EL (cell line): ENCODE measurements at regions not wholly inside any gene's neighbourhood (a gene's known extent, or its start where the extent isn't known, plus 50 kb on each side); places are given as distances from the start of the nearest gene placed in this dataset.
"Not testable (repeated sequence)": the region's sequence is repeated elsewhere in the genome, so short reads cannot be mapped to it uniquely, and the experiment has no call there.

Experiments
- DNase-seq: peaks from one replicate; pipeline ENCODE4 v3.0.0-alpha.2; 2016

GRCh38 chrX:42290608-42291007, 367.3 kb upstream of the CASK start:
- no peak for DNase-seq

DNA sequence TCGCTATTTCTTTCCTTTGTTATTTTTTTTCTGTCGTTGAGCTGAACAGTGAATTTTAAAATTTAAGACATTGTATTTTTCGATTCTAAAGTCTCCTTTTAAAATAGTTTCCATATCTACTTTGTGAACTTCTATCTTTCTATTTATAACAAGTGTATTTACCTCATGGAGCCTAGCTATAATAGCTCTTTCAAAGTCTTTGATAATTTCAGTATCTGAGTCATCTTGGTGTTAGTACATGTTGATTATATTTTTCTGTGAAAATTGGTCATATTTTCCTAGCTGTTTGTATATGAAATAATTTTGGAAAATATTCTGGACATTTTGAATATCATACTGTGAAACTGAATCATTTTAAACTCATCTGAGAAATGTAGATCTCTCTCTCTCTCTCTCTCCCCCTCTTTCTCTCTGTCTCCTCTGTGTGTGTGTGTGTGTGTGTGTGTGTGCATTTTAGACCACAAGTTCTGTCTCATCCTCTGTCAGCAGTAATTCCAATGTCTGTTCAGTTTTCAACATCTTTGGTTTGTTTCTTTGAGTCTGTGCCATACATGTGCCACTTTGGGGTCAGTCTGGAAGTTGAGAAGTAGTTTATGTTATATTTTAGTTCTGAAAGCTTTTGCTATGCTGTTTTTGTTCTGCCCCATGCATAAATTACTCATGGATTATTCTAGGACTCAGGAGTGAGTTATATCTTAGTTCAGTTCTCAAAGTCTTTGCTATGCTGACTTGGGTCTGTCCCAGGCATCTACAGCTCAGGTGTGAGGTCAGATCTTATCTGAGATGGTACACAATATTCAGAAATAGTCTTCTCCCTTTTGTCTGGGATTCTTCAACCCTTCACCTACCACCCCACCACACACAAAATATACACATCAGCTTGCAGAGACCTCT, 366.4 kb upstream of the CASK start:
- DNase-seq, result no peak

DNA sequence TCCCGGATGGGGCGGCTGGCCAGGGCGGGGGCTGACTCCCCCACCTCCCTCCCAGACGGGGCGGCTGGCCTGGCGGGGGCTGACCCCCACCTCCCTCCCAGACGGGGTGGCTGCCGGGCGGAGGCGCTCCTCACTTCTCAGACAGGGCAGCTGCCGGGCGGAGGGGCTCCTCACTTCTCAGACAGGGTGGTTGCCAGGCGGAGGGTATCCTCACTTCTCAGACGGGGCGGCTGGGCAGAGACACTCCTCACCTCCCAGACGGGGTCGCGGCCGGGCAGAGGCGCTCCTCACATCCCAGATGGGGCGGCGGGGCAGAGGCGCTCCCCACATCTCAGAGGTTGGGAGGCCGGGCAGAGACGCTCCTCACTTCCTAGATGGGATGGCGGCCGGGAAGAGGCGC, 362.3 kb upstream of the CASK start:
- DNase-seq, result not testable (repeated sequence)

GRCh38 chrX:42276982-42277690, 353.8 kb upstream of the CASK start:
- DNase-seq, result no peak

GRCh38 chrX:42274151-42274550, 350.8 kb upstream of the CASK start:
- no peak for DNase-seq

DNA sequence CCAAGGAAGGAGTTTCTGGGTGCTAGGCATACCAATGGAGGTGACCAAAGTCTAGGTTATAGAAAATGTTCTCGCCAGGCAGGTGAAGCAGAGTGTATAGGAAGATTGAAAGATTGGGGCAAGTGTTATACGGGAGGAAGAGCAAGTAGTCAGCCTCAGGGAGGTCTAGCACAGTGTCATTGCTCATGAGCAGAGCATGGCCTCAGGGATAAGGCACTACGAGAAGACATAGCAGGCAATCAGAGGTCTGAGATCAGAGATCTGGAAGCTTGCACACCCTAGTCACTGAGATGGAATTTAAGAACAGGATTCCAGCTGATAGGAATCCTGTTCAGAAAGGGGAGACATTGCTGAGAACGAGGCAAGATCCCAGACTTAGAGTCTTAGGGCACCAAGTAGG, 350.0 kb upstream of the CASK start:
- DNase-seq, result no peak

DNA sequence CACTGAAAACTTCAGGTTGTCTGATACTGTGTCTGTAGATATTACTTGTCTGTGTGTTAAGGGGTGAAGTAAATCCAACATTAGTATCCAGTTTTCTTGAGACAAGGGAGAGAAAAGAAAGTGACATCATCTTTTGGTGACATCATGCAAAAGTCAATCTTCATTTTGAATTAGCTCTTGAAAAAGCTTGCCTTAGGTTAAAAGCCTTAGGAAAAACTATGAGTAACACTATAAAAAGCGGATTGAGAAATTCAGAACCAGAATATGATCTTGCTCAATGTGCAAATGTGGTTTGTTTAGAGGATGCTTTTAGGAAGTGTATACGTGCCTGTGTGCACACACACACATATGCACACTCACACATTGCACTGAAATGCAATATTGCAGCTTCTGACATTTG, 345.8 kb upstream of the CASK start:
- DNase-seq, result peak; percentile 13

GRCh38 chrX:42260854-42261253, 337.5 kb upstream of the CASK start:
- DNase-seq, result no peak

DNA sequence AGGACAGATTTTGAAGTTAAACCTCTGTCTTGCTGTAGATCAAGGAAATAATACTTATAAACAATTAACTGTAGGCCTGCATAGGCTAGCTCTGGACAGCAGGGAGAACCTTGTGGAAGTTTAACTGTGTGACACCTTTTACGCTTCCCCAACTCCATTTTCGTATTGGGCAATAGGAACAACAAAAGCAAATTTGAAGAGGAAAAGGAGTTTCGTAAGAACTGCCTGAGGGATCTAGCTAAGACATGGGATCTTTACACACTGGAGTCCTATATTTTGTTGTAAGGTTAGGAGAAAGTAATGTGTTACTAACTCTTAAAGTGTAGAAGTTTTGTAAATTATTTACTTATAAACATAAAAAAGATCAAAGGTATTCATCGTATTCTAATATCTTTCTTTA, 324.9 kb upstream of the CASK start:
- no peak for DNase-seq

GRCh38 chrX:42247241-42247640, 323.9 kb upstream of the CASK start:
- DNase-seq, result no peak

DNA sequence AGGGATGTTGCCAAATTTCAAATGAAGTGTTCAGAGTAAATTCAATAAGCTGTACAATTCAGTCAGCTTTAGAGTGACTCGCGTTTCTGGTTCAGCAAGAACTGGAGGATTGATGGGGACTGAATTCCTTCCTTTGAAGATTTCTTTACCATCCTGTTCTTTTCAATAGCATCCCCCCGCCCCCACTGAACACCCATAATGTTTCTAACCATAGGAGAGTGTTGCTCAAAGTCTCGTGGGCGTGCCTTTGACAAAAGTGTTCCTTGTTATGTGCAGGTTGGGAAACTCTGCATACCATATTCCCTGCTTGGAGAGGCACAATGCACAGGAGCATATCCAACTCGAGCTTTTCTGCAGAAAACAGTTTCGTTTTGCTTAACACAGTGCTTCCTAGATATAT, 323.5 kb upstream of the CASK start:
- DNase-seq, result no peak

- no peak for DNase-seq
These were observed 318.6 kb upstream of the CASK start for GRCh38 chrX:42242004-42242403.

DNA sequence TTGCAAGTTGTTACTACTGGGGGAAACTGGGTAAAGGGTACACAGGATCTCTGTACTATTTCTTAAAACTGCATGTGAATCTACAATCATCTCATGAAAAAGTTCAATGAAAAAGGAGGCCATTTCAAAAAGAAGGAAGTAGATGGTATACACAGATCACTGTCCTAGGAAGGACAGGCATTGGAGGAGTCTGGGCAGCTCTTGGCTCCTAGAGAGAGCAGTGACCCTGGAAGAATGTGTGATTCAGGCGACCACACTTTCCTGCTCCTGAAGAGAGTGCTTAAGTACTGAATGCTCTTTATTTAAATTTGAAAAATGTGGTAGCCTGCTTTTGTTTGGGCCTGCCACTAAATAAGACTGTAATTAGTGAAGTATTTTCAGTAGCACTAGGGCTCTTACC, 318.1 kb upstream of the CASK start:
- no peak for DNase-seq

- DNase-seq, result no peak
These were observed 314.6 kb upstream of the CASK start for GRCh38 chrX:42237956-42238355.

DNA sequence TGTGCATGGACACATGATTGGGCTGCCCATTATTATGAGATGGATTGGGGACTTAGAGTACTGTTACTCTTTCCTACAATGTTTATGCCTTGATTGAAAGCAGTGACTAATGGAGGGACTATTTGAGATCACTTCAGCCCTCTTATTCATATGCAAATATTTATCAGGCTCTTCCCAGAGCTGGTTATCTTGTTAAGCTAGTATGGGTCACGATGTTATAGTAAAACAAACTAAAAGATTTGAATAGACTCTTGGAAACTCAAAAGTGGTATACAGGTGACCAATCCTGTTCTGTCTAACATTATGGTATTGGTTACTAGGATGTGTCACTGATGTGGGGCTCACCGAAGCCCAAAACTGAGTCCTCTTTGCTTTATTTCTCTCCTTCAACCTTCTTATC, 306.2 kb upstream of the CASK start:
- no peak for DNase-seq

GRCh38 chrX:42220666-42221065, 297.3 kb upstream of the CASK start:
- no peak for DNase-seq

- DNase-seq, result no peak
These were observed 296.7 kb upstream of the CASK start for GRCh38 chrX:42220083-42220482.

DNA sequence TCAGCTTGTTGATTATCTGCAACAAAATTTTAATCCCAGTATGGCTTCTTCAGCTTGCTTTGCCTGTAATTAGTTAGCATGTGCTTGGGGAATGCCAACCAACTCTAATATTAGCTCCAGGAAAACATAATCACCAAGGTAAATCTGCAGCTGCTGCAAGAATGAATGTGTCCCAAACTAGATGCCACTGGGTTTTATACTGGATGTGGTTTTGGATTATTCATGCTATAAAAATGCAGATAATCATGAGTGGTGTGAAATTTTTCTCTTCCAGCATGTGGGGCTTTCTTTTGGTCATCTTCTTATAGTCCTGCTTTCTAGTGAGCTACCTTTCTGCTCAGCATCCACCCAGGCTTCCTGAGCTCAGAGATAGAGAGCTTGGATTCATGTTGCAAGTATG, 295.9 kb upstream of the CASK start:
- DNase-seq, result no peak

GRCh38 chrX:42195506-42195905, 272.2 kb upstream of the CASK start:
- DNase-seq, result no peak

DNA sequence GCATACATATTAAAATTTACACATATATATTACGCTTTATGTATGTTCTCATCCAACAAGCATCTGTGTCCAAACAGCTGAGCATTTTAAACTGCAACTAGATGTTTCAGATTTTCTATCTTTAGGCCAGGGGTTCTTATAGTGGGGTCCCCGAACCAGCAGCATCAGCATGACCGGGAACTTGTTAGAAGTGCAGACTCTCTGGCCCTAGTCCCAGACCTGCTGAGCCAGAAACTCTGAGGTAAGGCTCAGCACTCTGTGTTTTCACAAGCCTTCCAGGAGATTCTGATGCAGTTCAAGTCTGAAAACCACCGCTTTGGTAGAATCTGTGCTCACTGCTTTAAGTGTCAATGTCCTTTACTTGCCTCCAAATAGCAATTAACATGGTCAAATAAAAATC, 266.2 kb upstream of the CASK start:
- no peak for DNase-seq

DNA sequence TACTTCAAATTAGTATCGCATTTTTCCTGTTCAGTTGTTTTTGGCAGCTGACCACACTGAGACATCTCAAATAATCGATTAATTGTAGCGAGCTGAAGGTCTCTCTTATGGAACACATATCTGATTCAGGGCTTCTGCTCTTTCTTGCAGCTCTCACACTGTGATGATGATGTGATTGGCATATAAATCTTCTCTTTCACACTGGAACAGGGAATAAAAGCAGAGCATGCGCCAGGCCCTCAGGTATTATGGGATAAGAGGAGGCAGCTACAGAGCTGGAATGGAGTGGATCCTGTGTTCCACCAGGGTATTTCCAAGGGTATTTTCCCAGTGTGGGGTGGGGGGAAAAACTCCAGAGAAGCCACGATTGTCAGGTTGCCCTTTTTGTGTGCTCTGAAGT, 265.4 kb upstream of the CASK start:
- no peak for DNase-seq

DNA sequence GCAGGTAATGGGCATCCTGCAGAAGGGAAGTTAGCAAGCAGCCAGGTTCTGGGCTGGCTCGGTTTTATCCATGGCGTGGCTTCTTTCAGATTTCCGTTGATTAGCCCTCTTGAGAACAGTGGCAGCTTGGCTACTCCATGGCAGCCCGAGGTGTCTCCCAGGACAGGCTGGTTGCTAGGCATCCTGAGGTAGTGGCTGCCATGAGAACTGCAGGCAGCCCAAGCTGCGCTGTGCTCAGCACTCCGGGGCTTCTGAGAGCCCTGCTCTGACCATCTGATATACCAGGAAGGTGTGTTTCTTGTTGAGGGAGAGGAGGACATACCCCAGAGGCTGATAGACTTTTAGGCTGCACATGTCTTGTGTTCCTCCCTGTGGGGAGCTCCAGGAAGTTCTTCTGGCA, 253.4 kb upstream of the CASK start:
- DNase-seq, result no peak

- no peak for DNase-seq
These were observed 252.5 kb upstream of the CASK start for GRCh38 chrX:42175843-42176242.

GRCh38 chrX:42157923-42158322, 234.6 kb upstream of the CASK start:
- not testable (repeated sequence) for DNase-seq

DNA sequence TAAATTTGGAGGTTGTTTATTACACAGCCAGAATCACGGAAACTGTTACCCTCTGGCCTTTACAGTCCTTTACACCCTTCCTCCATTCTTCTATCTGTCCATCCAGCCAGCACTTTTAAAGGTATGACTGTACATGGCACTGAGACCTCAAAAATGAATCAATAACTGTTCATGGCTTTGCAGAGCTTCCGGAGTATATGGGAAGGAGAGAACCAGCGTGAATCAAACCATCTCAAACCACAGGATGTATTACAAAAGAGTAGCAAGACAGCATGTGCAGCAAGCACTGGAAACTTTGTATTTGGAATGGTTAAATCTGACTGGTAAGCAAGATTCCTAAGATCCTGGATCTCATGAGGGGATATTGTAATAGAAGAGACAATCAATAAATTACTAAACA, 228.5 kb upstream of the CASK start:
- DNase-seq, result no peak
